ENCODE measurements at regions not wholly inside any gene's neighbourhood (a gene's known extent, or its start where the extent isn't known, plus 50 kb on each side); places are given as distances from the start of the nearest gene placed in this dataset.

DNA sequence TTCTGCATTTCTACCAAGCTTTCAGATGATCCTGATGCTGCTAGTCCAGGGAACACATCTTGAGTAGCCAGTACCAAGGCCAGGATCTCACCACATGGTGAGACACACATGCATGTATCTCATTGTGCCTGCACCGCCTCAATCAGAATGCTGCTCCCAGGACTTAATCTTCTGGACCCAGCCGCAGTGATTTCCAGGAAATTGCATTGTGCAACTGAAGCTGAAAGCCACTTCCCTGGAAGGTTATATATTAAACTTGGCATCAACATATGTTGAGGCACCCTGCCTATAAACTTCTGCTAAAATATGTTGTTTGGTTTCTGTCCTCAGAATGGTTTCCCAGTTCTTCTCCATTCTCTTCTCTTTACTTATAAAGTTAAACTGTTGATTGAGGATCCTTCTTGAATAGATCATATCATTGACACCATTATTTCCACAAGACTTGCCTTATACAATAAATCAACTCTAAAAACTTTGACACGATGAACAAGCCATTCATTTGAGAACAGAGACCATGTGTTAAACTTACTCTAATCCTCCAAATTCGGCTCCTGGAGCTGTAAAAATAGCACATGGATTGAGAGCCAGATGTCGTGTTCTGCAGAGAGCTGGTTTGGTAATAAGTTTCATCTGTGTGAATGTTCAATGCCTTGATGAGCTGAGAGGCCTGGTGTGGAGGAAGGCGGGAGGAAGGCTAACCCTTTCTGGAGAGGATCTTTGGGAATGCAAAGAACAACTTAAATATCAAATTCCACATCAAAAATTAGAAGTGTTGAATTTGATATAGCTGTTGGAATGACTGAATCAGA is 65.0 kb upstream of the PCSK2 start:
- TF ChIP-seq, protein P1, sequence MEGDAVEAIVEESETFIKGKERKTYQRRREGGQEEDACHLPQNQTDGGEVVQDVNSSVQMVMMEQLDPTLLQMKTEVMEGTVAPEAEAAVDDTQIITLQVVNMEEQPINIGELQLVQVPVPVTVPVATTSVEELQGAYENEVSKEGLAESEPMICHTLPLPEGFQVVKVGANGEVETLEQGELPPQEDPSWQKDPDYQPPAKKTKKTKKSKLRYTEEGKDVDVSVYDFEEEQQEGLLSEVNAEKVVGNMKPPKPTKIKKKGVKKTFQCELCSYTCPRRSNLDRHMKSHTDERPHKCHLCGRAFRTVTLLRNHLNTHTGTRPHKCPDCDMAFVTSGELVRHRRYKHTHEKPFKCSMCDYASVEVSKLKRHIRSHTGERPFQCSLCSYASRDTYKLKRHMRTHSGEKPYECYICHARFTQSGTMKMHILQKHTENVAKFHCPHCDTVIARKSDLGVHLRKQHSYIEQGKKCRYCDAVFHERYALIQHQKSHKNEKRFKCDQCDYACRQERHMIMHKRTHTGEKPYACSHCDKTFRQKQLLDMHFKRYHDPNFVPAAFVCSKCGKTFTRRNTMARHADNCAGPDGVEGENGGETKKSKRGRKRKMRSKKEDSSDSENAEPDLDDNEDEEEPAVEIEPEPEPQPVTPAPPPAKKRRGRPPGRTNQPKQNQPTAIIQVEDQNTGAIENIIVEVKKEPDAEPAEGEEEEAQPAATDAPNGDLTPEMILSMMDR (IDR thresholded peaks at IDR 0.05; ENCODE audit: poor library complexity, severe bottlenecking), result no peak
- TF ChIP-seq EP300 (conservative IDR thresholded peaks at IDR 0.05; ENCODE audit: poor library complexity, severe bottlenecking) (no peak), POLR2AphosphoS5 (IDR thresholded peaks at IDR 0.05) (no peak), EZH2 (IDR thresholded peaks at IDR 0.05; ENCODE audit: borderline replicate concordance, insufficient read depth, low read length, poor library complexity, severe bottlenecking) (no peak), TAF1 (IDR thresholded peaks at IDR 0.05; ENCODE audit: low read depth) (no peak), RAD21 (conservative IDR thresholded peaks at IDR 0.05) (no peak), MXI1 (conservative IDR thresholded peaks at IDR 0.05; ENCODE audit: poor library complexity, severe bottlenecking) (no peak)
- TF ChIP-seq, protein P2, sequence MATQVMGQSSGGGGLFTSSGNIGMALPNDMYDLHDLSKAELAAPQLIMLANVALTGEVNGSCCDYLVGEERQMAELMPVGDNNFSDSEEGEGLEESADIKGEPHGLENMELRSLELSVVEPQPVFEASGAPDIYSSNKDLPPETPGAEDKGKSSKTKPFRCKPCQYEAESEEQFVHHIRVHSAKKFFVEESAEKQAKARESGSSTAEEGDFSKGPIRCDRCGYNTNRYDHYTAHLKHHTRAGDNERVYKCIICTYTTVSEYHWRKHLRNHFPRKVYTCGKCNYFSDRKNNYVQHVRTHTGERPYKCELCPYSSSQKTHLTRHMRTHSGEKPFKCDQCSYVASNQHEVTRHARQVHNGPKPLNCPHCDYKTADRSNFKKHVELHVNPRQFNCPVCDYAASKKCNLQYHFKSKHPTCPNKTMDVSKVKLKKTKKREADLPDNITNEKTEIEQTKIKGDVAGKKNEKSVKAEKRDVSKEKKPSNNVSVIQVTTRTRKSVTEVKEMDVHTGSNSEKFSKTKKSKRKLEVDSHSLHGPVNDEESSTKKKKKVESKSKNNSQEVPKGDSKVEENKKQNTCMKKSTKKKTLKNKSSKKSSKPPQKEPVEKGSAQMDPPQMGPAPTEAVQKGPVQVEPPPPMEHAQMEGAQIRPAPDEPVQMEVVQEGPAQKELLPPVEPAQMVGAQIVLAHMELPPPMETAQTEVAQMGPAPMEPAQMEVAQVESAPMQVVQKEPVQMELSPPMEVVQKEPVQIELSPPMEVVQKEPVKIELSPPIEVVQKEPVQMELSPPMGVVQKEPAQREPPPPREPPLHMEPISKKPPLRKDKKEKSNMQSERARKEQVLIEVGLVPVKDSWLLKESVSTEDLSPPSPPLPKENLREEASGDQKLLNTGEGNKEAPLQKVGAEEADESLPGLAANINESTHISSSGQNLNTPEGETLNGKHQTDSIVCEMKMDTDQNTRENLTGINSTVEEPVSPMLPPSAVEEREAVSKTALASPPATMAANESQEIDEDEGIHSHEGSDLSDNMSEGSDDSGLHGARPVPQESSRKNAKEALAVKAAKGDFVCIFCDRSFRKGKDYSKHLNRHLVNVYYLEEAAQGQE (IDR thresholded peaks at IDR 0.05; ENCODE audit: borderline replicate concordance), result no peak
